GM18505 (cell line): ENCODE measurements at regions not wholly inside any gene's neighbourhood (a gene's known extent, or its start where the extent isn't known, plus 50 kb on each side); places are given as distances from the start of the nearest gene placed in this dataset.

Experiments used
- ATAC-seq: cut with Tn5 transposase; IDR thresholded peaks from one replicate; pipeline ENCODE4 v1.9.1; 2021; ENCODE audit not compliant: unreplicated experiment
- POLR2A ChIP-seq: IDR thresholded peaks from 4 replicates; pipeline ENCODE4 v1.6.1; 2011; ENCODE audit warnings: borderline replicate concordance; ENCODE audit not compliant: insufficient read depth, insufficient read length; ENCODE audit errors: extremely low read depth

DNA sequence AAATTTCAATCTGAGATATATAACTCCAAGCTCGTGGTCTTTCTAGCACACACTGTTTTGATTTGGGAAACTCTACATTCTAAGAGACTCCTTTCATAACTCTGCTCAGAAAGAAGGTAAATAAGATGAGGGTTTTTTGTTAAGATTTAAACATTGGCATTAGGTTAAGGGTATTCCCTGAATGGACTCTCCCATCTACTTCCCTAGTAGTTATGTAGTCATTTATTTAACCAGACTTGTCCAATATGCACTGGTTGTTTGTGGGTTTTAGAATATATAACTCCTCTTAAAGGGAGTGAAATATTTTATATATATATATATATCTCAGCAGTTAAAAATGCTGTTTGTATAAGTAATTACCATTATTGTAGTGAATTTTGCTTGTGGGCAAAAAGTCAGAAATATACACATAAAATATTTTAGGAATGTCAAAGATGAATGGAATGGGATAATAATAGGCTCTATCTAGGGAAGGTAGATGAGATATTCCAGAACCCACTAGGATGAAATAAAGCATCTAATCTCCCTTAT is 61.5 kb upstream of the WDR75 start:
- no peak for ATAC-seq
- no peak for TF ChIP-seq POLR2A

DNA sequence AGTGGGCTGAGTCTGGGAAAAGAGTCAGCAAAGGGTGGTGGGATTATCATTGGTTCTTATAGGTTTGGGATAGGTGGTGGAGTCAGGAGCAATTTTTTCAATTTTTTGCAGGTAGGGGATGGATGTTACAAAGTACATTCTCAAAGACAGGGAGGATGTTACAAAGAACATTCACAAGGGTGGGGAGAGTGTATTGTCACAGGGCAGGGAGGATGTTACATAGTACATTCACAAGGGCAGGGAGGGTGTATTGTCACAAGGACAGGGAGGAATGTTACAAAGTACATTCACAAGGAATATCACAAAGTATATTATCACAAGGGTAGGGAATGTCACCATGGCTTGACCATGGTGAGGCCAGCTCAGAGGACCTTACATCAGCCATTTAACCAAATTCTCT is 58.6 kb upstream of the WDR75 start:
- no peak for TF ChIP-seq POLR2A

DNA sequence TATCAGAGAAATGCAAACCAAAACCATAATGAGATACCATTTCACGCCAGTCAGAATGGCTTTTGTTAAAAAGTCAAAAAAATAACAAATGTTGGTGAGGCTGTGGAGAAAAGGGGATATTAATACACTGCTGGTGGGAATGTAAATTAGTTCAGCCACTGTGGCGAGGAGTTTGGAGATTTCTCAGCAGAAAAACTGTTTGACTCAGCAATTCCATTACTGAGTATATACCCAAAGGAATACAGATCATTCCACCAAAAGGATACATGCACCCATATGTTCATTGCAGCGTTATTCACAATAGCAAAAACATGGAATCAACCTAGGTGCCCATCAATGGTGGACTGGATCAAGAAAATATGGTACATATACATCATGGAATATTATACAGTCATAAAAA is 54.5 kb upstream of the WDR75 start:
- ATAC-seq, result no peak
- TF ChIP-seq POLR2A, result no peak

More for the DNA sequence above, 58.6 kb upstream of the WDR75 start:
- ATAC-seq, result no peak

DNA sequence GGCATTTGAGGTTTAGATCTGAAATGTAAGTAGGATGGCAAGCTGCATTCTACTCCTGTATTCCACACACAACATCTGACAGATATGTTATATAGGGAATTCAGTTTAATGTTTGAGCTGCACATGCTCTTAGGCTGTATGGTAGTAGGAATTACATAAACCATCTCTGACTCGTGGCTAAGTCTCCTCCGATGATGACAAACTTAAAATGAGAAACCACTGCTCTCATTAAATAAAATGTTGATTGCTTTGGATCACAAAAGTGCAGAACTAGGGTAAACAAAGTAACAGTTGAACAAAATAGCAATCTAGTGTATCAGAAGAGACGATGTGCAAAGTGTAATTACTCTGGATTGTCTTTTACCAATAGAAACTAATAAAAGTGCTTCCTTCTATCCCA is 50.1 kb upstream of the WDR75 start:
- ATAC-seq, result no peak
- no peak for TF ChIP-seq POLR2A
